ENCODE measurements at regions not wholly inside any gene's neighbourhood (a gene's known extent, or its start where the extent isn't known, plus 50 kb on each side); places are given as distances from the start of the nearest gene placed in this dataset.

GRCh38 chr15:93779341-93779740 is 452.0 kb upstream of the MCTP2 start:
- no peak for TF ChIP-seq CTCF (IDR thresholded peaks at IDR 0.05)
- TF ChIP-seq POLR2A (IDR thresholded peaks at IDR 0.05) = no peak
